Activated naive CD4-positive, alpha-beta T cell treated with anti-CD3 and anti-CD28 coated beads, Interleukin-2, amount 50 U/mL, for 72 hours (primary cell): ENCODE measurements at regions not wholly inside any gene's neighbourhood (a gene's known extent, or its start where the extent isn't known, plus 50 kb on each side); places are given as distances from the start of the nearest gene placed in this dataset.

Source experiments
- ATAC-seq, 2 donors: fragments of 150-1000 bp; cut with Tn5 transposase; 2 replicates each; pipeline ENCODE4 v1.10.0; 2021; ENCODE audit warnings: mild to moderate bottlenecking in 2 of 2, moderate library complexity in 2 of 2
- DNase-seq, 2 donors: peaks; one replicate each; pipeline ENCODE4 v3.0.0; 2021 to 2022; ENCODE audit warnings: low spot score in 2 of 2
- H3K27ac Mint-ChIP-seq, 2 donors: one replicate each; pipeline ENCODE4 v1.8.0; 2022; ENCODE audit warnings: mild to moderate bottlenecking in 2 of 2, mixed read lengths in 2 of 2
- H3K36me3 Mint-ChIP-seq, 2 donors: one replicate each; pipeline ENCODE4 v1.8.0; 2022; ENCODE audit warnings: mixed read lengths in 2 of 2
- H3K9me3 Mint-ChIP-seq, 2 donors: one replicate each; pipeline ENCODE4 v1.8.0; 2022; ENCODE audit warnings: mixed read lengths in 2 of 2

GRCh38 chr1:88265606-88266005, 418.5 kb upstream of the PKN2 start:
- DNase-seq (no peak), ATAC-seq (no peak)
- no peak overlapping the region for H3K27ac Mint-ChIP-seq
- no peaks in the 10 kb centered on the region for H3K36me3 Mint-ChIP-seq
- no peaks in the 10 kb centered on the region for H3K9me3 Mint-ChIP-seq

GRCh38 chr1:88266051-88266450, 418.0 kb upstream of the PKN2 start:
- Mint-ChIP-seq H3K27ac (no peak overlapping the region), H3K36me3 (no peaks in the 10 kb centered on the region), H3K9me3 (no peaks in the 10 kb centered on the region)
- DNase-seq (no peak), ATAC-seq (no peak)

- no peak for ATAC-seq
- Mint-ChIP-seq H3K27ac (no peak overlapping the region), H3K9me3 (no peaks in the 10 kb centered on the region), H3K36me3 (no peaks in the 10 kb centered on the region)
- no peak for DNase-seq
Observed at GRCh38 chr1:88272216-88272615, 411.9 kb upstream of the PKN2 start.

- DNase-seq (no peak), ATAC-seq (no peak)
- no peak overlapping the region for H3K27ac Mint-ChIP-seq
- H3K36me3 Mint-ChIP-seq, result no peaks in the 10 kb centered on the region
- peaks cover 5% of the 10 kb centered on the region in 2 donors for H3K9me3 Mint-ChIP-seq
Observed at GRCh38 chr1:88274431-88274830, 409.6 kb upstream of the PKN2 start.

- Mint-ChIP-seq H3K36me3 (no peaks in the 10 kb centered on the region), H3K27ac (no peak overlapping the region), H3K9me3 (peaks cover 10% of the 10 kb centered on the region in 2 donors)
- DNase-seq (no peak), ATAC-seq (no peak)
Observed at GRCh38 chr1:88275259-88275862, 408.7 kb upstream of the PKN2 start.

- DNase-seq (no peak), ATAC-seq (no peak)
- Mint-ChIP-seq H3K9me3 (peaks cover 10 to 13% of the 10 kb centered on the region in 2 donors), H3K27ac (no peak overlapping the region), H3K36me3 (no peaks in the 10 kb centered on the region)
Observed at GRCh38 chr1:88276163-88276562, 407.9 kb upstream of the PKN2 start.

- no peak overlapping the region for H3K27ac Mint-ChIP-seq
- no peak for ATAC-seq
- no peaks in the 10 kb centered on the region for H3K36me3 Mint-ChIP-seq
- DNase-seq, result no peak
- peaks cover 9 to 13% of the 10 kb centered on the region in 2 donors for H3K9me3 Mint-ChIP-seq
Observed at GRCh38 chr1:88284066-88284465, 400.0 kb upstream of the PKN2 start.

GRCh38 chr1:88284666-88285366, 399.3 kb upstream of the PKN2 start:
- Mint-ChIP-seq H3K9me3 (peaks cover 6 to 9% of the 10 kb centered on the region in 2 donors), H3K36me3 (no peaks in the 10 kb centered on the region), H3K27ac (no peak overlapping the region)
- ATAC-seq (no peak), DNase-seq (no peak)

GRCh38 chr1:88286716-88287115, 397.4 kb upstream of the PKN2 start:
- no peaks in the 10 kb centered on the region for H3K9me3 Mint-ChIP-seq
- no peaks in the 10 kb centered on the region for H3K36me3 Mint-ChIP-seq
- no peak for DNase-seq
- H3K27ac Mint-ChIP-seq, result no peak overlapping the region
- no peak for ATAC-seq

- no peaks in the 10 kb centered on the region for H3K9me3 Mint-ChIP-seq
Observed at GRCh38 chr1:88288571-88288970, 395.5 kb upstream of the PKN2 start.

GRCh38 chr1:88289401-88290102, 394.5 kb upstream of the PKN2 start:
- DNase-seq, result no peak
- Mint-ChIP-seq H3K36me3 (no peaks in the 10 kb centered on the region), H3K27ac (no peak overlapping the region), H3K9me3 (no peaks in the 10 kb centered on the region)
- no peak for ATAC-seq

More at GRCh38 chr1:88288571-88288970, 395.5 kb upstream of the PKN2 start:
- Mint-ChIP-seq H3K27ac (no peak overlapping the region), H3K36me3 (no peaks in the 10 kb centered on the region)
- DNase-seq (no peak), ATAC-seq (no peak)

GRCh38 chr1:88291611-88292354, 392.3 kb upstream of the PKN2 start:
- Mint-ChIP-seq H3K36me3 (no peaks in the 10 kb centered on the region), H3K9me3 (no peaks in the 10 kb centered on the region), H3K27ac (no peak overlapping the region)
- DNase-seq (no peak), ATAC-seq (no peak)

GRCh38 chr1:88293691-88294190, 390.3 kb upstream of the PKN2 start:
- peaks cover 0 to 4% of the 10 kb centered on the region in 2 donors for H3K9me3 Mint-ChIP-seq
- no peak overlapping the region for H3K27ac Mint-ChIP-seq
- DNase-seq (no peak), ATAC-seq (no peak)
- no peaks in the 10 kb centered on the region for H3K36me3 Mint-ChIP-seq

GRCh38 chr1:88296227-88296626, 387.8 kb upstream of the PKN2 start:
- no peak overlapping the region for H3K27ac Mint-ChIP-seq
- DNase-seq (no peak), ATAC-seq (no peak)
- H3K36me3 Mint-ChIP-seq, result no peaks in the 10 kb centered on the region
- H3K9me3 Mint-ChIP-seq, result peaks cover 0 to 4% of the 10 kb centered on the region in 2 donors

GRCh38 chr1:88296642-88297041, 387.4 kb upstream of the PKN2 start:
- no peak for ATAC-seq
- no peaks in the 10 kb centered on the region for H3K36me3 Mint-ChIP-seq
- H3K27ac Mint-ChIP-seq, result no peak overlapping the region

GRCh38 chr1:88298506-88298905, 385.6 kb upstream of the PKN2 start:
- H3K9me3 Mint-ChIP-seq, result peaks cover 0 to 4% of the 10 kb centered on the region in 2 donors
- H3K27ac Mint-ChIP-seq, result no peak overlapping the region
- DNase-seq (no peak), ATAC-seq (no peak)
- H3K36me3 Mint-ChIP-seq, result no peaks in the 10 kb centered on the region

More at GRCh38 chr1:88296642-88297041, 387.4 kb upstream of the PKN2 start:
- no peak for DNase-seq
- H3K9me3 Mint-ChIP-seq, result peaks cover 0 to 4% of the 10 kb centered on the region in 2 donors

GRCh38 chr1:88300752-88301263, 383.3 kb upstream of the PKN2 start:
- Mint-ChIP-seq H3K36me3 (no peaks in the 10 kb centered on the region), H3K9me3 (peaks cover 0 to 4% of the 10 kb centered on the region in 2 donors), H3K27ac (no peak overlapping the region)
- DNase-seq (no peak), ATAC-seq (no peak)
